Activated naive CD4-positive, alpha-beta T cell treated with Interleukin-2 at 50 U/mL for 16 hours (primary cell): ENCODE measurements at regions not wholly inside any gene's neighbourhood (a gene's known extent, or its start where the extent isn't known, plus 50 kb on each side); places are given as distances from the start of the nearest gene placed in this dataset.

ENCODE experiments used
- DNase-seq: peaks from one replicate; pipeline ENCODE4 v3.0.0-alpha.2; 2020

DNA sequence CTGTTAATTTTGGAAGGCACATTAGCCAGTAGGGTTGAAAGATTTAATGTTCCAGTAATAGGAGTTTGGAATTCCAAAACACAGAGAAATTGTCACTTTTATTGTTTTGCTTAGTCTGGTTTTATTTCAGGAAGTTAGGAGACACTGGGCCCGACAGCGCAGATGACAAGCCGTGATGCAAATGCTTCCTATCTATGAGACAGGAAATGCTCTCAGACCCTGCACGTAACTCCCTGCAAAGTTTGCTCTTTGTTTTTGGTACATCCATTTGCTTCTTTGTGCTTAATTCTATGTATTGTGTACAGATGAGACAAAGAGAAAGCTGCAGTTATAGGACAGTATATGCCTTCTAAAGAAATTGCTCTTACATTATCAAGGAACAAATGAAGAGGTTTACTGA lies 201.6 kb upstream of the SGK1 start:
- peak; percentile 27 for DNase-seq

DNA sequence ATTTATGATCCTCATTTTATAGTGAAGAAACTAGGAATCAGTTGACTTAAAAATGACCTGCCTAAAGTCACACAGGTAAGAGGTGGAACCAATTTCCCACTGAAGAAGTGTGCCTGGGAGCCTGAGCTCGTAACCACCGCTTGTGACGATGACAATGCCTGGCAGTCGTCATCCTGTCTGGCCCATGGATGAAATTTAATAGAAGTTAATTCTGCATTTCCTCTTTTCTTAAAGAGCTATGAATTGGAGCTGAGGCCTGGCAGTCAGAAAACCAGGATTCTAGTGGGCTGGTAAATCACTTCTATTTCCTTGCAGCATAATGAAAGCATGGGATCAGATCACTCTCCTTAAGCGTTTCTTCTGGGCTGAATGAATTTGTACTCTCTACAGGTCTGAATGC lies 200.0 kb upstream of the SGK1 start:
- no peak for DNase-seq

- no peak for DNase-seq
Observed at GRCh38 chr6:134517145-134517658, 199.3 kb upstream of the SGK1 start.

- no peak for DNase-seq
Observed at GRCh38 chr6:134516582-134516981, 198.7 kb upstream of the SGK1 start.

GRCh38 chr6:134515986-134516385 lies 198.1 kb upstream of the SGK1 start:
- DNase-seq = no peak

- no peak for DNase-seq
Observed at GRCh38 chr6:134512981-134513391, 195.1 kb upstream of the SGK1 start.

DNA sequence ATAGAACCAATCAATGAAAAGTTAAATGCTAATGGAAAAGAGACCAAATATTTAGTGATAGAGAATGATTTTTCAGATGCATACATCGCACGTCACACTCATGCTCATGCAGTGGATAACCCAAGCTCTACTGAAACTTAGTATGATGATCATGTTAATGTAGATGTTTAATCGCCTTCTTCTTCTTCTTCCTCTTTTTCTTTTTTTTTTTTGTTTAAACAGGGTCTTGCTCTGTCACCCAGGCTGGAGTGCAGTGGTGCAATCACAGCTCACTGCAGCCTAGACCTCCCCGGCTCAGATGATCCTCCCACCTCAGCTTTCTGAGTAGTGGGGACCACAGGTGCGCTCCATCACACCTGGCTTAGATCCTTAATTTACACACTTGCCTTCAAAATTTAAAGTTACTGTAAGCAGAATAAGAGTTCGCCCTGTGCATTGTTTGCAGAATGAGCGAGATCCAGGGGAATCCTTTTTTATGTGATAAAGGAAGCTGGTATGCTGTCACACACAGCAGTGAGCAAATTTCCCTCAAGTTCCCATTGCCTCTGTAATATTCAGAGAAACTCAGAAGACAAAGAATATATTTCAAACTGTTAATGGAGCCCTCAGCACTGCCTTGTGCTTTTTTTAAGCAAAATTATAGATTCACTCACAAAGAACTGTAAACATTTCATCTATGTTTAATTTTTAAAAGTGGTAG lies 194.2 kb upstream of the SGK1 start:
- no peak for DNase-seq

DNA sequence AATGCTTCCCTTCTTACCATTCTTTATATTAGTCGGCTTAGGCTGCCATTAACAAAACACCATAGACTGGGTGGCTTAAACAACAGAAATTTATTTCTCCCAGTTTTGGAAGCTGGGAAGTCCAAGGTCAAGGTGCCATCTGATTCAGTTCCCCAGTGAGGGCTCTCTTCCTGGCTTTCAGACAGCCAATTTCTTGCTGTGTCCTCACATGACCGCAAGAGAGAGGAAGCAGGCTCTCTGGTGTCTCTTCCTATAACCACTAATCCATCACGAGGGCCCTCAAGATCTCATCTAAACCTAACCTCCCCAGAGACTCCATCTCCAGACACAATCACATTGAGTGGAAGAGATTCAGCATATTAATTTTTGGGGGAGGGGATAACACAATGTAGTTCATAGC lies 193.0 kb upstream of the SGK1 start:
- DNase-seq = no peak

GRCh38 chr6:134510142-134510541 lies 192.2 kb upstream of the SGK1 start:
- no peak for DNase-seq

DNA sequence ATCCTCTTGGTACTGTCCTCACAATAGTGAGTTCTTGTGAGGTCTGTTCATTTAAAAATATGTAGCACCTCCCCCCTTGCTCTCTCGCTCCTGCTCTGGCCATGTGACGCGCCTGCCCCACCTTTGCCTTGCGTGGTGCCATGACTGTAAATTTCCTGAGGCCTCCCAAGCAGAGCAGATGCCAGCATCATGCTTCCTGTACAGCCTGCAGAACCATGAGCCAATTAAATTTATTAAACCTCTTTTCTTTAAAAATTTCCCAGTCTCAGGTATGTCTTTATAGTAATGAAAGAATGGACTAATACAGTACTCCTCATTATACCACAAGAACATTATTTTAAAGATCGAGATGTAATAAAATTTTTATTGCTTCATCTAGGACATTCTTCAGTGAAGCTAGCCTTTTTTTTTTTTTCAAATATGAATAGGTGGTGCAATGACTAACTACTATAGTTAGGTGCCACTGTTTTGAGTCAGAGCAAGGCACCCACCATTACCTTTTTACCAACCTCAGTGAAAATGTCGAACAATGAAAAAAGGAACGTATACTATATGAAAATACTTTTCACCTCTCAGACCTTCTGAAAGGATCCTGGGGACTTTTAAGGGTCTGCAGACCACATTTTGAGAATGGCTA lies 191.1 kb upstream of the SGK1 start:
- DNase-seq = no peak

DNA sequence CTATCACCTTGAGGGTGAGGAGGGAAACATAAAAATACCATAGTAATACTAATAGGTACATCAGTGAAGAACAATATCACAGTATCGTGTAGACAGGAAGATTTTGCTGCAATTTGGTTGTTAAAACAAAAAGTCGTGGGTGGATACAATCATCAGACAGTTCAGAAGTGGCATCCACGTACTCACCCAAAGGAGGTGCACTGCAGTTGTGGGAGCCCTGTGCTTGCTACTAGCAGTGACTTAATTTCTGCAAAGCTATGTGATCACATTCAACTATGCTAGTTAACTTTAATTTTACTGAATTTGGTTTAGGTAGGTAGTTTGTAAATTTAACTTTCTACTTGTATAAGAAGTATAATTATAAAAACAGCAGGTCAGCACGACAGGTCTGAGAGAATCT lies 188.2 kb upstream of the SGK1 start:
- no peak for DNase-seq

GRCh38 chr6:134503585-134504281 lies 185.8 kb upstream of the SGK1 start:
- DNase-seq = no peak

GRCh38 chr6:134502614-134503549 lies 185.0 kb upstream of the SGK1 start:
- DNase-seq = no peak

DNA sequence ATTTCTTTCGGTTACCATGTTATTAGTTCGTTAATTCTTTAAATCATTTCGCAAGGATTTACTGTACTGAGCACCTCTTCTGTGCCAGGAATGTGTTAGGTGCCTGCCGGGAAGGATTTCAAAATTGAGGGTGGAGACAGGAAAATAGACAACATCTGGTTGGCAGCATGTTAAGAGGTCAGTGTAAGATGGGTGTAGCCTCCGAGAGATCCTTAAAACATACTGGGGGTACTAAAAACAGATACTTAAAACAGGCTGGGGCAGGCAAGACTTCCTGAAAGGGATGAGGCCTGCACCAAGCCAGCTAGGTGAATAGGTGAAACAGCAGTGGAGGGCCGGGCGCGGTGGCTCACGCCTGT lies 178.0 kb upstream of the SGK1 start:
- no peak for DNase-seq

DNA sequence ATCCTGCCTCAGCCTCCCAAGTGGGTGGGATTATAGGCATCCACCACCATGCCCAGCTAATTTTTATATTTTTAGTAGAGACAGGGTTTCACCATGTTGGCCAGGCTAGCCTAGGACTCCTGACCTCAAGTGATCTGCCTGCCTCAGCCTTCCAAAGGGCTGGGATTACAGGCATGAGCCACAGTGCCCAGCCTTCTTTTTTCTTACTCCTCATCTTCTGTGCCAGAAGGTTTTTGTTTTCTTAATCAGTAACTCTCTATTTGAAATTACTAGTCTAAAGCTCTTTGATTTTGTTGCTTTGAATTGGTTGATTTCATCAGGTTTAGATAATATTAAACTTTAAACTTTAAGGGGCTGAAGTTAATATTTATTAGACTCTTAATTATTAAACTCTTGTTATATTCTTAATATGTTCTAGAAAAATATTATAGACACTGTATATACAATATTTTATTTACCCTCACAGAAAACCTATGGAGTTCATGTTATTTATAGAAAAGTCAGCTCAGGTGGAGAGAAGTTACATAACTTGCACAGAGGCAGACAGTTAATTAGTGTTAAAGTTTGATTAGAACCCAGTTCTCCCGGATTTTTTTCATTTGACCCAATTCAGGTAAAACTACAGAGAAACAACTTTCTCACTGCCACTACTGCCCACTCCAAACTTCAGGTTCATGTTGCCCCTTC lies 177.4 kb upstream of the SGK1 start:
- no peak for DNase-seq

DNA sequence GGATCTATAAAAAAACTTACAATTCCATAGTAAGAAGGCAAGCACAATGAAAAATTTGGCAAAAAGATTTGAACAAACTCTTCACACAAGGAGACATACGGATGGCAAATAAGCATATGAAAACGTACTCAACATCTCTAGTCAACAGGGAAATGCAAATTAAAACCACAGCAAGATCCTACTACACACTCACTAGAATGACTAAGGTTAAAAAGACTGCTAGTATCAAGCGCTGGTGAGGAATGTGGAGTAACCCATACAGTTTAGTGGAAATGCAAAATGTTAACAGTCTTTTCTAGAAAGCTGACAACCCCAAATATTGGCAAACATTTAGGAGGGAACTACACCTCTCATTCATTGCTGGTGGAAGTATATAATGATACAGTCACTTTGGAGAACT lies 175.9 kb upstream of the SGK1 start:
- no peak for DNase-seq

DNA sequence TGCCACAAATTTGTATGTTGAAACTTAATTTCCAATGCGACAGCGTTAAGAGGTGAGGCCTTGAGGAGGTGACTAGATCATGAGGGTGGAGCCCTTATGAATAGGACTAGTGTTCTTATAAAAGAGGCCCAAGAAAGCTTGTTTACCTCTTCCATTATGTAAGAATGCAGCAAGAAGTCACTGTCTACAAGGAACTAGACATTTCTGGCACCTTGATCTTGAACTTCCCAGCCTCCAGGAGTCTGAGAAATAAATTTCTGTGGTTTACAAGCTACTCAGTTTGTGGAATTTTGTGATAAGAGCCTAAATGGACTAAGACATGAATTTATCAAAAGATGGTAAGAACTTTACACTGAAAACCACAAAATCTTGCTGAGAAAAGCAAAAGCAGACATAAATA lies 173.6 kb upstream of the SGK1 start:
- DNase-seq = no peak

DNA sequence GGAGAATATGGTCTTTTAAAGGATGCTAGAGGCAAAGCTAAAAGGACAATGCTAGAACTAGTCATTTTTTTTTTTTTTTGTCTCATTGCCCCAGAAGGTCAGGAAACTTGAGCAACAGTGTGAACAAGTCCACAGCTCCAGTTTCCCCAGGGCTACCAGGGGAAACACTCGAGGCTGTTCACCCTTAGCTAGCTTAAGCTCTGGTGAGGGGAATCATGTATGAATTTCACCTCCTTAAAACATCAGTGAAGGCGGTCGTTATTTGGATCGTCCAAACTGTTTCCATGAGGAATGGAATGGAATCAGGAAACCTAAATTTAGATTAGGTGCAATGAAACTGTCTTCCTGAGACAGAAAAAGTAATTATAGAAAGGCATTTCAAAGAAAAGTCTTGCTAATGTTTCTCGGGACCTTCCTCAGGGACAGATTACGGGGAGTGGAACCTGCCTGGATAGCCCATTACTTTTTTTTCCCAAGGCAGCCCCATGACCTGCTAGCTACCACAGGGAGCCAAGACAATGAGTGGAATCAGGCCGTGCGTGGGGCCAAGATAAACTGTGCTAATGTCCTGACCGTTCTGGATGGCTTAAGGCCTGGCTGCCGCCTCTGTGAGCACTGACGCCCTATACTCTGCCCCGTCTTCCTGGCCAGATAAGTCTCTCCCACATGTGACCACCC lies 164.8 kb upstream of the SGK1 start:
- DNase-seq = no peak

- no peak for DNase-seq
Observed at GRCh38 chr6:134481966-134482365, 164.1 kb upstream of the SGK1 start.

DNA sequence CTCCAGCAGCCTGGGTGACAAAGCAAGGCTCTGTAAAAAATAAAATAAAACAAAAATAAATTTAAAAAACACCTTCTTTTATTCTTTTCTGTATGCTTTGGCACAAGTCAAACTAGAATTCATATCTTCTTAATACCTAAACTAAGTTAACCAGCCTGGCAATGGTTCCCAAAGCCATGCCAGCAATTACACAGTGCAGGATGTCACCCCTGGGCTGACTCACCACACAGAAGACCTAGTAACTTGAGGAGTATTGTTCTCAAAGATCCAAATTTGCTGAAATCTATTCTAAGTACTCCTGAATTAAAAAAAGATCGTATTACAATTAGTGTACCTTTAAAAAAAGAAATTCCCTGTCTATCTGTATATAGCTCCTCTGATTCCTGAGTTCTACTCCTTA lies 162.7 kb upstream of the SGK1 start:
- DNase-seq = no peak

- no peak for DNase-seq
Observed at GRCh38 chr6:134478764-134479399, 161.0 kb upstream of the SGK1 start.
